ELF-1 (cell line): ENCODE measurements at regions not wholly inside any gene's neighbourhood (a gene's known extent, or its start where the extent isn't known, plus 50 kb on each side); places are given as distances from the start of the nearest gene placed in this dataset.
"Not testable (repeated sequence)": the region's sequence is repeated elsewhere in the genome, so short reads cannot be mapped to it uniquely, and the experiment has no call there.

Experiments used
- DNase-seq: peaks from one replicate; pipeline ENCODE4 v3.0.0-alpha.2; 2016; ENCODE audit warnings: low read depth, low spot score

DNA sequence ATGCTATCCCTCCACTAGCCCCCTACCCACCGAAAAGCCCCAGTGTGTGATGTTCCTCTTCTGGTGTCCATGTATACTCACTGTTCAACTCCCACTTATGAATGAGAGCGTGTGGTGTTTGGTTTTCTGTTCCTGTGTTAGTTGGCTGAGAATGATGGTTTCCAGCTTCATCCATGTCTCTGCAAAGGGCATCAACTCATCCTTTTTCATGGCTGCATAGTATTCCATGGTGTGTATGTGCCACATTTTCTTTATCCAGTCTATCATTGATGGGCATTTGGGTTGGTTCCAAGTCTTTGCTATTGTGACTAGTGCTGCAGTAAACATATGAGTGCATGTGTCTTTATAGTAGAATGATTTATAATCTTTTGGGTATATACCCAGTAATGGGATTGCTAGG is 599.3 kb upstream of the B3GAT1 start:
- not testable (repeated sequence) for DNase-seq

DNA sequence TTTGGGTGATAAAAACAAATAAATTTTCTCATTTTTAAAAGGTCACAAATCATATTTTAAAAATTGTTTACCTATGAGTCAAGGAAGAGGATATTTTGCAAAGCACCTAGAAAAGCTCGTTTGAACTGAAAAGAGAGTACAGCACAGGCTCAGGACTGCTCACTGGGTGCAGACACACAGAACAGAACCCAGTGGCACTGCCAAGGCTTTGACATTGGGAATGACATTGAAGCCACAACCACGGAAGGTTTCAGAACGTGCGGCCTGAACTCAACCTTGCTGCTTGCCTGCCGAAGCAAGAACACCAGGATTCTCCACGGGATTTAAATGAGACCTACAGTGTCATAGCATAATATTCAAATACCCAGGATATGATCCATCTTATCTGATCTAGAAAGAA is 597.1 kb upstream of the B3GAT1 start:
- no peak for DNase-seq

DNA sequence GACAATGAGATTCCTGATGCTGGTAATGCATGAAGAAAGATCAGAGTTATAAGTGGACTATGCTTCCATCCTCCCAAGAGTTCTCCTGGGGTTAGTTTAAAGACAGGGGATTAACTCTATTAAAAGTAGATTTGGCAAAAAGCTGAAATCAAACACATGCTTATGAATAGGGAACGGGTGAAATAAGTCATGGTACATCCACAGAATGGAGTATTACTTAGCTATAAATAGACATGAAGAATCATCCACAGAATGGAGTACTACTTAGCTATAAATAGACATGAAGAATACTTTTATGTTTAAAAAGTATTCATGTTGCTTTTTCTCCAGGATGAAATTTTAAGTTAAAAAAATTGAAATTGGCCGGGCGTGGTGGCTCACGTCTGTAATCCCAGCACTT is 596.4 kb upstream of the B3GAT1 start:
- DNase-seq = no peak

DNA sequence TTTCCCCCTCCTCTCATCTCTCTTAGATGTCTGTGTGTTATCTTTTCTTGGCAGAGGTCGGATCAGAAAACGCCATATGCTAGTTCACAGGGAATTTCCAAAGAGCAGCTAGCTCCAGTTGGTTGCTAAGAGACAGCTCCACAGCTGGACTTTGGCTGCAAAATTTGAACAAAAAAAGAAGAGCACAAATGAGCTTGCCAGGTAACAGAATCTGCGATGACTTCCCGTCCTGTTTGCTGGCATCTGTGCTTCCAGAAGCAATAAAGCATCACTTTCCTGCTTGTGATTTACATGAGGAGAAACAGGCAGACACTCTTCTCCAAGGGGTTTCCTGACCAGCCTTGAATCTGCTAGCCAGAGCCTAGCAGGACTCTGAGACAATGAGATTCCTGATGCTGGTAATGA is 596.0 kb upstream of the B3GAT1 start:
- no peak for DNase-seq

DNA sequence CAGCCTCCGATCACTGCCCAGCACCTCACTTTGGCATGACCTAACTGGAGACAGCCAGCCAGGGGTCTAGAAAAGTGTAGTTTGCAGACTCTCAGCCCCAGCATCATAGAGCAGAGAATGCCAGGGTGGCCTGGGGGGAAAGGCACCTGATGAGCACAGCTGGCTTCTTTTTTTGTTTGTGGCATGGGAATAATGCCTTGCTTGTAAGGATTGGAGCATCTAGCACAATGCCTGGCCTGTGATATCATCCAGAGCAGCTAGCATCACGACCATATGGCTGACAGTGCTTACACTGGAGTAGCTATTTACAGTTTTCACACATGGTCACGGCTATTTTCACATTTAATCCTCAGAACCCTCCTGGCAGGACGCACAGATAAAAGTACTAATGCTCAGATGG is 594.8 kb upstream of the B3GAT1 start:
- DNase-seq = no peak

DNA sequence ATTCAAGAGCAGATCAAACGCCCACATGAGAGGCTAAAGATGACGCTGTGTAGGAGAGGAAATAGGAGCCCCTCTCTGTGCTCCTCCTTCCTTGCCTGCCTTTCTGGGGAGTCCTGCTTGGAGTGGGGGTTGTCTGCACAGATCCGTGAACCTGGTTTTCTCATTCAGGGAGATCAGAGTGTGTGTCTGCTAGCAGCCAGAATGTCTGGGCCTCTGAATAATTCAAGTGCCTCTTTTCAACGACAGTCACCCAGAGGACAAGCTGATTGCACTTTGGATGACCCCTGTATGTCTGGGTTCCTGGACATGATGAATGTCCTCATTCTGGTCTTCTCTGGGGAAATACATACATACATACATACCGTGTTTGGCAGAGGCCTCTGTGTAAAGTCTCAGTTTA is 592.5 kb upstream of the B3GAT1 start:
- DNase-seq = no peak

DNA sequence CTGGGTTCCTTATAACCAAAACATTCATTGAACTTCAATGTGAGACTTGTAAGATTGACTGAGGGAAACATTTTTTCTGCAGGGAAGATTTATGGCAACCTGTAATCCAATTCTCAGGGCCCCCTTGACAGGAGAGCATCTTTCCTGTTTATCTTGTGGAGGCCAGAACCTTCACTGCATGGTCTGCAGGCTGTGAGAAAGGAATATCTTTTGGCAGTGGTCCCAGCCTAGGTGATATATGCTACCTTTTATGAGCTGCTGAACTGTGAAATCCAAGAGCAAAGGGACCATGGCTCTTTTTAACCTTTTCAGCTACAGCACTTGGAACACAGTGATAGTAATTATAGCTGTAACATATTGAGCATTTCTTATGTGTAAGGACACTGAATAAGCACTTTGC is 590.2 kb upstream of the B3GAT1 start:
- DNase-seq = no peak

DNA sequence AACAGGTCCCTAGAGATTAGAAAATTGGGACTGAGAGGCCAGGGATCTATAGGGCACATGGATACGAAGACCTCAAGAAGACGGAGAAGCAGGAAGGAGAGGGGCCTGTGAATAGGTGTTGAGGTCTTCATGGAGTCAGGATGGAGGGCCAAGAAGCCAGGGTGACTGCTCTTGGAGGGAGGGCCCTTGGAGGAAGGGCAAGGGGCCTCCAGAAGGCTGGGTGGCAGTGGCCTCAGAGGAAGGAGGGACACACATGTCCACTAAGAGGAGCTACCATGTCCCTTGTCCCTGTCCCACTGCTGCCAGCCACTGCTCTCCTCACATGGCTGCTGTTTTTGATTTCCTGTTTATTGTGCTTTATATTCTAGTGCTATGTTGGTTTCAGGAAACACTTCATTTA is 589.5 kb upstream of the B3GAT1 start:
- no peak for DNase-seq

DNA sequence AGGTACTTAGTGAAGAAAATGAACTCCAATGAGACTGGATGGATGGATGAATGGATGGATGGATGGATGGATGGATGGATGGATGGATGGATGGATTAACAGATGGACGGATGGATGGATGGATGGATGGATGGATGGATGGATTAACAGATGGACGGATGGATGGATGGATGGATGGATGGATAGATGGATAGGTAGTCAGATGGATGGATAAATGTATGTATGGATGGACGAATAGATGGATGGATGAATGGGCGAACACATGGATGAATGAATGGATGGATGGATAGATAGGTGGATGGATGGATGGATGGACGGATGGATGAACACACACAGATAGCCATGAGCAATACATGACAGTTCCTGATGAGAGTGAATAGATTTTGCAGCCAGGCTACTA is 589.0 kb upstream of the B3GAT1 start:
- DNase-seq = not testable (repeated sequence)

DNA sequence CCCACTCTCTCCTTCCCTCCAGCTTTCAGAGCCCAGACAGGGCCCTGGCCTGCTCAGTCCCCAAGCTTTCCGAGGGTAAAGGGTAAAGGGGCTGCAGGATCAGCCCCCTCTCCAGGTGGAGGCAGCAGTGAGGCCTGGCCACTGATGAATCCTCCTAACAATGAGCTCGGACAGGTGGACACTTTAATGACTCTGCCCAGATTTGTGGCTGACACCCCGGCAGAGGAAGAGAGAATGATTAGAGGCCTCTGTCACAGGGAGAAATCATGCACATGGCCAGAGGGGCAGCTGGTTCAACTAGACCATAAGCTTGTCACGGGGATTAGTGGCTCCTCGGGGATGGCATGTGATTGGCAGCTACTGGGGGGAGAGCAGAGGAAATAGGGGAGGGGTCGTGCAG is 587.5 kb upstream of the B3GAT1 start:
- peak; percentile 27 for DNase-seq

DNA sequence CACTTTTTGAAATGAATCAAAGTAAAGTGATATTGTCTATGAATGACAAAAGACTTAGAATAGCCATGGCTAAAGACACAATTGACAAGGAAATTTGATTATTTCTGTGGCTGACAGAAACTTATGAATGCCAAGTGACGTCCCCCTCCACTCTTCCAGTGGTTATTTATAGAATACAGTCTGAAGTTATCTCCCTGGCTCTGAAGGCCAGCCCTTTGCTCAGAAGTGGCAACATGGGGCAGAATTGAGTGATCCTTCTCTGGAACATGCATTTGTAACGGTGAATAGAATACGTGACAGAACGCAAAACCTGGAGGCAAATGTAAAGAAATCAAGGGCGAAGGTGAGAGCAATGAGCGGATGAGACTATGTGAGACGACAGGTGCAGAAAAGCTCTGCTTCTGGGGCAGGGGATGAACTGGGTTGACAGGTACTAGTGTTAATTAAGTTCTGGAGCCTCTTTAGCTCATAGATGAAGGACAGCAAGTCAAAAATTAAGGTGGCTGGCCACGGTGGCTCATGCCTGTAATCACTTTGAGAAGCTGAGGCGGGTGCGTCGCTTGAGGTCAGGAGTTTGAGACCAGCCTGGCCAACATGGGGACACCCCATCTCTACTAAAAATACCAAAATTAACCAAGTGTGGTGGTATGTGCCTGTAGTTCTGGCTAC is 585.7 kb upstream of the B3GAT1 start:
- no peak for DNase-seq

DNA sequence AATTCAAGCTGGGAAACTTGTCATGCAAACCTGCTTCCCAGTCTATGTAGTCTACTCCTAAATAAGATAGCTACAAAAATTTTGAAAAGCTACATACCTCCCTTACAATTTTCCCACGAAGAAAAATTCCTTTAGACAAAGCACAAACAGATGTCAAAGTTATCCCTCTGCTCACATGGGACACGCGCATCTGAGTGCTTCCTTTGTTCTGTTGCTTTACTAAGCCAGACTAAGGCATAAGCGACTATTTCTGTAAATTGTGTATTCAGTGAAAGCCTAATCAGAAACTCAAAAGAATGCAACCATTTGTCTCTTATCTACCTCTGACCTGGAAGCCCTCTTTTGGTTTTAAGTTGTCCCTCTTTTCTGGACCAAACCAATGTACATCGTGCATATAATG is 583.7 kb upstream of the B3GAT1 start:
- DNase-seq = no peak

DNA sequence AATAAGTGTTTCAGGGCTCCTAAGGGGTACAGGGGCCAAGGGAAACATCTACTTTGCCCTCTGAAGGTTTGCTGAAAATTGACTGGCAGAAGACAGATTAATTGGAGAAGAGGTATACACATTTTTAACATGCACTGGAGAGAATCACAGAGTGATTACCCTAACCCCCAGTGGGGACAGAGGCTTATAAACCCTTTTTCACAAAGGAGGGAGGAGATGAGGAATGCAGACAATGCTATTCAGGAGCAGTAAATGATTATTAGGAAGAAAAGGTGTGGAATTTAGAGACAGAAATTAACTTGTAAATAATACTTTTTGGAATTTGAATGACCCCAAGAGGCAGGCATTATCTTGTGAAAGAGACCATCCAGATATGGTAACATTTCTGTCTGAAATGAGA is 582.4 kb upstream of the B3GAT1 start:
- DNase-seq = no peak

DNA sequence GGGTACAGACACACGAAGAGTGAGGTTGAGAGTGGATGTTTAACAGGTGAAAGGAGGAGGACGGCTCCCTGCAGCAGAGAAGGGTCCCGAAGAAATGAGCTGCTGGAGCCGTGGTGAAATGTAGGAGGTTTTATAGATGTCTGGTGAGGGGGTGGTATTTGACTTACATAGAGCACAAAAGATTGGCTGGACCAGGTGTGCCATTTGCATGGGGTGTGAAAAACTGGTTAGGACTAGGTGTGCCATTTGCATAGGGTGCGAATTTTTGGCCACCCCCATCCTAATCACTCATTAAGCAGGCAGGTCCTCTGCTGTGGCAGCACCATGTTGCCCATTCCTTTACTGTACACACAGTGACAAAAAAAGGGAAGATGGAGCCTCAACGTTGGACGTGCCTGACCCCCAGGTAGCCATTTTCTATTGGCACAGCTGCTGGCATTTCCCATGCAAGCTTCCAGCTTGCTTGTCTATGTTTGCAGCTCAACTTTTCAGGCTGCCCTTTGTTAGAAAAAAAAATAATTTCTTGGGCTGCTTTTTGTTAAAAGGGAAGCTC is 581.7 kb upstream of the B3GAT1 start:
- DNase-seq = no peak

DNA sequence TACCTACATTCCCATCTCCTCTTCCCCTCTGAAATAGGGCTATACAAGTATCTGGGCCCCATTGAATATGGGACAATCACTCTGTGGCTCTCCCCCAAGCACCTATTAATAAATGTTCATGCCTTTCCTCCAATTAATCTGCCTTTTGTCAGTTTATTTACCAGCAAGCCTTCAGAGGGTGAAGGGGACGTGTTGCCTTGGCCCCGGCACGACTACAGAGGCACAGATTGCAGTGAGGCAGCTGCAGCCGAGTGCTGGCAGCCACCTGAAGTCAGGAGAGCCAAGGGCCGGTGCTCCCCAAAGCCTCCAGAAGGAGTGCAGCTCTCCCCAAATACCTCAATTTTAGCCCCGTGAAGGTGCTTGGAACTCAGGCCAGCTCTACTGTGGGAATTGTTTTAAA is 580.9 kb upstream of the B3GAT1 start:
- no peak for DNase-seq

DNA sequence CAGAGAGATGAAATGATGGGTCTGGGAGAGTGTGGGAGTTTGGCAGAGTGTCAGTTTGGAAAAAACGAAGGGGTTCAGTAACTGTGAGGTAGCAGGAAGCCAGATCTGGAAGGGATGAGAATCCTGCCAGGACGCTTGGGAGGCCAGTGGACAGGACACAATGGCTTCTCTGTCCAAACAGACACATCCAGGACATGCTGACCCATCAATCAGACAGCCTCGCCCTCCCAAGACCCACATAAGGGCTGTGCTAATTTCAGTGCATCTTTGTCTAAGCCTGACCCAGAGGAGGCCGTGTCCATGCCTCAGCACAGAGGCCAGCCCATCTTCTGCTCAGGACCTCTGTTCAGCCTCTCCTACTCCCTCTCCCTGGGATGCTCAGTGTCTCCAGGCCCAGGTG is 576.5 kb upstream of the B3GAT1 start:
- DNase-seq = no peak

DNA sequence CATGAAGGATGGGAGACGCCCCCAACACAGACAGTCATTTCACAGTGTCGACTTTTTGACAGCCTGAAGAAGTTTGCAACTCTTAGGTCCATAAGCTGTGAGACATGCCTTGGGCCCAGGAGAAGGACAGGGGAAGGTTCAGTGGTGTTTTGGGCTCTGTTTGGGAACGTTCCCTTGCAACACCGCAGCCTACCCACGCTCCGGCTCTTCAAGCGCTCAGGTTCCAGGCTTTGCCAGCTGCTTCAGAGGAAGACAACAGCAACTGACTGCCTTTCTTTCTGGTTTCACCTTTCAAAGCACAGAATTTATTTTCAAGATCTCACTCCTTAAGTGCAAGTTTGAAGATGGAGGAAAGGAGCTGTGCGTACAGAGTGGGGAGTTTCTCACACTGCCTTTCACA is 575.8 kb upstream of the B3GAT1 start:
- DNase-seq = no peak

DNA sequence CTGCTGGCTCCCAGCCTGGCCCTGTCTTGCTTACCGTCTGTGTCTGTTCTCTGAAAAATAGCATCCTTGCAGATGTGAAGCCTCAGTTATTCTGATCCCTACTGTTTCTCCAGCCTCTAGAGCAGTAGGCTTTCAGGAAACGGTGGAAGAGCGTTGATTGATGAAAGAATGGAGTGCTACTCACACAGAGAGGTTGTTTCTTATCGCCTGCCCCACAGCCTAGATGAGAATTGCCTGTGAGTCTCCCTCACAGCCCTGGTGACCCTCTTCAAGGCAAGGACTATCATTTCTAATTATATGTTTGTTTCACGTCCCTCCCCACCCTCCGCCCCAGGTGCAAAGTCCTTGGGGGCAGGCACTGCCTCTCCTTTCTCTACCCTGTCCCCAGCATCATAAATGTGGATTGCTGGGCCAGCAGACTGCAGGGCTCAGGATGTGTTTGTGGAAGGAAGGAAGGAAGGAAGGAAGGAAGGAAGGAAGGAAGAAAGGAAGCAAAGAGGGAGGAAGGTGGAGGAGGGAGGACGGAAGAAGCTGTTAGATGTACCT is 575.3 kb upstream of the B3GAT1 start:
- no peak for DNase-seq

DNA sequence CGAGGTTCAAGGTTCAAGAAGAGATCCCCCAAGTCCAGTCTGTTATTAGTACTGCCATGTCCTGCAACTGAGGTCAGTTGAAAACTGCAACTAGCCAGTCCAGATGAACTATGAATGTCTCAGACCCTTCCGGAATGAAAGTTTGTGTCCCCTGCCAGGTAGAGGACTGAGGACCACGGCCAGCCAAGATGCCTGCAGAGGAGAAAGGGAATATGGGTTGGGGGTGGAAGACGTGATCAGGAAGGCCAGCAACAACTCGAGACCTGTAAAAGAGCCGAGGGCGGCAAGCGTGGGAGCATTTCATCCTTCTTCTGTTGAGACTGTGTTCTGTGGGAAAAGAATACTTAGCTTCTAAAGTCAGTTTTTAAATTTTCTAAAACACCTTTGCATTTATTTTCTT is 572.4 kb upstream of the B3GAT1 start:
- no peak for DNase-seq

DNA sequence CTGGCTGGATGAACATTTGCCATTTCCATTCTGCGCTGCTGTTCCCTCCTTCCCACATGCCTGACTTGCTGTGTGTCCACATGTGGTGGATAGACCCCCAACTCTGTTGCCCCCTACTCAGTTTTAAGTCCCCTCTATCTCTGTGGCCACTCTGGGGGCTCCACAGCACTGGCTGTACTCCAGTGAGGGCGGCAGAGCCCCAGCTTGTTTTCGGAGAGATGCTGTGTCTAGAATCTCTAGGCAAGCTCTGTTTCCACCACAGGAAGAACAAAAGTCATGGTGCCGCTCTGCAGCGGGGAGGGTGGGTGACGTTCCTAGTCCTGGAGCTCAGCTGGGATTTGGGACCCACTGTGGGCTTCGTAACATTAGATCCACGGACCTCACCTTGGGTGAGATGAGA is 570.4 kb upstream of the B3GAT1 start:
- DNase-seq = not testable (repeated sequence)

DNA sequence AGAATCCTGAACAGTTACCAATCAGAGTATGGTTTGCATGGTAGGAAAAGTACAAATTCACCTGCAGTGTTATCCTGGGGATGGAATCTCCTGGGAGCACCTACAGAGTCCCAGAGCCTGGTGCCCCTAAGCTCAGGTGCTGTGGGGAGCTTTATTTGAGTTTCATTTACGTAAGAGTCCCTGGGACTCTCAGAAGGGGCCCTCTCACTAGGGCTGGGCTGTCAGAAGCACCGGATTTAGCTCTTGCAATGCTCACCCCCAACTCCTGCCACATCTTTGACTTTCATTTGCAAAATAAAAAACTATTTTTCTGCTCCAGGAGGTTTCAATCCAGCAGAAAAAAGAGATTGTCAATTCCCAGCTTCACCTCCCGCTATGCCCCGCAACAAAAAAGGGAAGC is 569.8 kb upstream of the B3GAT1 start:
- DNase-seq = no peak

DNA sequence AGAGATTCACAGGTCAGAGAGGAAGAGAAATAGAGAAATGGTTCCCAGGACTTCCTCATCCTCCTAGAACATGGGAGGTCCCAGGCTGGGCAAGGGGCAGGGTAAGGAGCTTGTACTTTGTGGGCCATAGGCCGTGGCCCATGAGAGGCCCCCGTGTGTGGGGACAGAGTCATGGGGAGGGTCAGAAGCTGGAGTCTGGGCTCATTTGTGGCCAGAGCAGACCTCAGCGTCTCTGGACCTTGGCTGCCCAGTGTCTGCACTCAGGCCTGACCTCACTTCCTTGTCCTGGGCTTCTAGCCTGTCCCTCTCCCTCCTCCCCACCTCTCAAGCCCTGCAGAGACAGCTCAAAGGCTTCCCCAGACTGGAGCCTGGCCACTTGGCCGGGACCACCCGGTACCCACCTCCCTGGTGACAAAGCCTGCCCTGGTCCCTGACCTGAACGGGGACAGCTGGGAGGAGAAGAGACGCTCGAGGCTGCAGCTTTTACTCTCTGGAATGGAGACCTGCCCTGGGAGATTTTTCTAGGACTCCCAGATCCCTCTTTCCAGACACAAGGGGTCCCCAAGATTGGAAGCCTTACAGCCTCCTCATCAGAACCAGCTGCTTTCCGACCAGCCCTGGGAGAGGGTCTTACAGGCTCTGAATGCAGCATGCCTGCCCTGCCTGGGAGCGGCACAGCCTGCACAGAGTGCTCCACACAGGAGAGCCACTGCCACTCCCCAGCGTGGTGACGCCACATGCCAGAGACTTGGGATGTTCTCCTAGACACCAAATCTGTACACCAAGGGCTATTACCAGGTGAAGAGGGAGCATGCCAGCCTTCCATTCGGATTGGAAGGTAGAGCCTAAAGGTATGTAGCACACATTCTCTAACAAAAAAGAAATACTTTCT is 569.0 kb upstream of the B3GAT1 start:
- DNase-seq = no peak

DNA sequence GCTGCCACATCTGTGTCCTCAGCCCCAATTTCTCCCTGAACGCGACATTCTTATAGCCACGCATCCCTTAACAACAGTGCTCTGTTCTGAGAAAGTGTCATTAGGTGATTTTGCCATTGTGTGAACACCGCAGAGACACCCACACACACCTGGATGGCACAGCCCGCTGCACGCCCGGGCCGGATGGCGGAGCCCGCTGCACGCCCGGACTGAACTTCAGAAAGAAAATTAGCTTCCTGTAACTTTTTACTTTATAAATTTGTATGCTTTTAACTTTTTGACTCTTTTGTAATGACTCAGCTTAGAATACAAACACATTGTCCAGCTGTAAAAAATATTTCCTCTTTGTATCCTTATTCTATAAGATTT is 567.0 kb upstream of the B3GAT1 start:
- not testable (repeated sequence) for DNase-seq
